NK-92 (cell line): ENCODE measurements at regions not wholly inside any gene's neighbourhood (a gene's known extent, or its start where the extent isn't known, plus 50 kb on each side); places are given as distances from the start of the nearest gene placed in this dataset.

Experiments used
- DNase-seq: peaks from one replicate; lab custom pipeline; 2025; ENCODE audit not compliant: unreplicated experiment; lab: John Stamatoyannopoulos, UW

DNA sequence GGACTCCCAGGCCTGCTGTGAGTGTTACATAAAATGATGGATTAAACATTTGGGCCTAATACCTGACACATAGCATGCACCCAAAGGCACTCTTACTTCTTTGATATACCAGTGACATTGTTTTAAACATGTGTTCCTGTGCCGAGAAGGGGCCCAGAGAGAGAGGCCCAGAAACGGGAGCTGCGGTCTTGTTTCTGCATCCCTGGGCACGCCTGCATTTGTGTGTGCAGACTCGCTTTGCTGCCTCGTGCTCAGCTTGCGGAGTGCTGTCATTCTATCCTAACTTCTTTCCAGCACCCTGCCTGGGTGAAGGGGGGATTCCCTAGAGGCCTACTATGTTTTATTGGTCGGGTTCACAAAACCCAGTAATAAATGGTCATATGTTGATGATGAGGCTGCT is 666.2 kb upstream of the HS6ST1 start:
- DNase-seq: no peak

DNA sequence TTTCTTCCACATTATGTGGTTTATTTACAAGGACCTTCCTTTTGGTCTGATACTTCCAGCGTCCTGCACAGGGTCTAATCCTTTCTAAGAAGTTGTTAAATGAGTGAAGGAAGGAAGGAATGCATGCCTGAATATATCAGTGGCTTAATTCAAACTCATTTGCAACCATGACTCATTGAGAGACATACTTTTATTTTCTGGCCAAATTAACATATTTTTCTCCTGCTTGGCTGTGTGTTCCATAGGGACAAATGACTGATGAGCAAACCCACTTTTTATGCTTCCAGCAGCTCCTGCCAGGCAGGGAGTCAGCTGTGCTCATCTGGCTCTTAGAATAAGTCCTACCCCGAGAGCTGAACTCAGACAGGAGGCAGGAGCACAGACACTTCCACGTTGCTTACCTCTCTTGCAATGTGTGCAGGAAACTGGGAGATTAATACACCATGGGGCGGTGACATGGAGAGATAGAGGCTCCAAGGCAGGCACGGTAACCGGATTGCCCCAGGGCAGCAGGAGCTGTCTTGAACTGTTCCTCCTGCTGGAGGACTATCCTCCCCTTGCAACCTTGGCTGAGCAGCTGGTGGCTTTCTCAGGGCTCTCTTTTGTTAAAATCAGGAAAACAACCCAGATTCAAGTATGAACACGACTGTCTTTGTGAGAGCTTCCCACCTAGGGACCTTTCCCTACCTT is 667.5 kb upstream of the HS6ST1 start:
- no peak for DNase-seq

DNA sequence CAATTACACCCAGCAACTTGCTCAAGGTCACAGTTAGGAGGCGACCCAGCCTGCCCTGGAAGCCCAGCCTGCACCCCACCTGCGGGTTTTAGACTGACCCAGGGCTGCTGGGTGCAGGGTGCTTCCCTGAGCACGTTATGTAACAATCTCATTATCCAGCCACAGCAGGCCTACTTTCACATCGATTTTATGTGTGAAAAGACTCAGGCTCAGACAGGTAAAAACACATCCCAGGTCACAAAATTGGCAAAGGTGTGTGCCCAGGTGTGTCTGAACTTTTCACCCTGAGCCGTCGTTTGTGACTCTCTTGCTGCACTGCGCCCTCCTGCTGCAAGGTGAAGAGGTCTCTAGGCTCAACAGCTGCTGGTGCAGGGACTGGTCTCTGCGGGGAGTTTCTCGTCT is 668.2 kb upstream of the HS6ST1 start:
- DNase-seq: no peak

DNA sequence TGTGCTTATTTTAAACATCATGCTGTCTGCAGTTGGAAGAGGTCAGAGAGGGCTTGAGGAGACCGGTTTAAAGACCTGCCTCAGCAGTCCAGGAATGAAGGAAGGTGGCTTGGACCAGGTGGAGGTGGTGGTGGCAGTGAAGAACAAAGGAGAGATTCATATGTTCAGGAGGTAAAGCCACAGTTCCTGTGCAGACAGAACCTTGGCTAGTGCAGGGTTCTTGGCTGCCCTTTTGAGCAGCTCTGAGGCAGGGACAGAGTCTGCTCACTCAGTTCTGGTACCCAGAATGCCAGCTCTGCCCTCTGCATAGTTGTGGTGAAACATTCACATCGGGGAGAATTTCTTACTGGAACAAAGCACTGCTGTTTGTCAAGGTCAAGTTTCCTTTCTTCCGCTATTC is 669.7 kb upstream of the HS6ST1 start:
- DNase-seq: no peak

DNA sequence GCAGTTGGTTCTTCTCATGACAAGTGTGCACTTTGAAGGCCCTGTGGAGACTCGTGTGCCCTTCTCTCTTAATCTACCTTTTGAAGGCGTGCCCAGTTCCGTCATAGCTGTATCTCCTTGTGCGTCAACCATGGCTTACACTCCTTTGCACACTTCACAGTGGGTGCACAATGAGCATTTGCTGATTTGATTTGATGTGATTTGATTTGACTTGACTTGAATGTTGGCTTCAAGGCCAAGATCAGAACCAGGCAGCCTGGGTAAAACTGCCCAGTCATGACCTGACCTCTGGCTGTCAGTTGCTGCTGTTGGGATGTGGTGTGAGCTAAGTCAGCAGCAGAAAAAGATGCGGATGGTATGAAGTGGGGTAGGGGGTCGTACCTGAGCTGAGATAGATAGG is 670.3 kb upstream of the HS6ST1 start:
- no peak for DNase-seq

DNA sequence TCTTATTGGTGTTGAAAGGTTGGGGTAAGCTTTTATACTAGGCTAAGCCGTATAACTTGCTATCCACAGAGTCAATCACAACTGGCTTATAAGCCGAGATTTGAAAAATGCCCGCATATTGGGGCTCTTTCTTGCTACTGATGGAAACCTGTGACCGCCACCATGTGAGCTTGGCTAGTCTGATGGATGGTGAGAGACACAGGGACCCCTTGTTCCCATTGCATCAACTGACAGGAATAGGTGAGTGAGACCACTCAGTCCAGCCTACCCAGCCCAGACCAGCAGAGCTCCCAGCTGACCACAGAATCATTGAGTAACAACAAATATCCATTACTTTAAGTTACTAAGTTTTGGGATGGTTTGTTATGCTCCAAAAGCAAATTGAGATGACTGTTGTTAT is 676.4 kb upstream of the HS6ST1 start:
- DNase-seq: no peak

DNA sequence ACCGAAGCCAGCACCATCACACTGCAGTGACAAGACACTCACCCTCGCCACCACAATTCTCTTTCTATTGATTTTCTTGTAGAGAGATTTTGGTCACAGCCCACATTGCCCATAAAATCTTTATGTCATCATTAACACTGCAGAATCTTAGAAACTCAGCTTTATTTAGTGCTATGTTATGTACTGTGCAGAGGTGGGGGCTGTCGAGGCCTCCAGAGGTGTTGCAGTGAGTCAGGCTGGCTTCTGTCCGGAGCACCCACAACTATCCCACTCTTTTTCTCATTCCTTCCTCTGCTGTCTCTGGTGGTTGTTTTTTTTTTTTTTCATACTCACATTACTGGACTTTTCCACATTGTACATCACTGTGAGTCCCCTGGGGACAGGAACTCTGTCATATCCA is 677.4 kb upstream of the HS6ST1 start:
- DNase-seq: no peak

DNA sequence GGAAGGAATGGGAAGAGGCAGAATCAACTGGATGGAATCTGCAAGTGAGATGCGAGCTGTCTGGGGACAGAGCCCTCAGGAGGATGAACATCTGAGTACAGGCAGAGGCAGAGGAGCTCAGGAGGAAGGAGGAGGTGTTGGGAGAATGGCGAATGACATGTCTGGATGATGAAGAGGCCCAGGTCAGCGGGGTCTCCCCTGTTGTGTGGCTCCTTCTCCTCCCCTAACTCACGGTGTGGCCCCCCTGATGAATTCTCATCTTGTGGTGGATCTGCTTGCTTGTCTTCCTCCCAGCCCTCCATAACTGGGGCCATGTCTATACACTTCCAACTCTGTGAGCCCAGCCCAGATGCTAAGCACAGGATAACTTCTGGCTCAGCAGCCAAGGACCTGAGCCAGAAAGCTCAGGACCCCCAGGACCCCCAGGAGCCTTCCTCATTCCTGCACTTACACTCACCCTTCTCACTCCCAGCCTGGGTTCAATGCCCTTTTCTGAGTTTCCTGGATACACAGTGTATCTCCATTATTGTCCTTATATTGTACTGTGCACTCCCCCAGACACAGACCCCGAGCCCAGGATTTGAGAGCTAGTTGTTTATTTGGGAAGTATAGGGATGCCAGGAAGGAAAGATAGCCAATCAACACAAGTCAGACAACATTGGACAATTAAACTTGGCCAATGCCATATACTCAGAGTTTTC is 678.6 kb upstream of the HS6ST1 start:
- DNase-seq: no peak

DNA sequence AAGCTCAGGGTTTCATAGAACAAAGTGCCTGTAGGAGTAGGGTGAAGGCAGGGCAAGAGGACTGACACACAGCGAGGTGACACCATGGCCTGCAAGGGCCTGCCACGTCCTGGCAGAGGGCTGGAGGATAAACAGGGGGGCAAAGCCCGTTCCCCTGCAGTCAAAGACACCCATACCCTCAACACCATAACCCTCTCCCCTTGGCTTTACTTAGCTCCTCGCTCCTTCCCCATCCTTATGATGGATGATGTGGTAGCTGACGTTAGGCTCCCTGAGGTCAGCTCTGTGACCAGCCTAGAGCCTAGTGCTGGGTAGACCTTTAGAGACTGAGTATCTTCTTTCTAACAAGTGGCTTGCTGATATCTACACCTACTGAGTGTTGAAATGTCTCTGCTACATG is 683.3 kb upstream of the HS6ST1 start:
- no peak for DNase-seq

DNA sequence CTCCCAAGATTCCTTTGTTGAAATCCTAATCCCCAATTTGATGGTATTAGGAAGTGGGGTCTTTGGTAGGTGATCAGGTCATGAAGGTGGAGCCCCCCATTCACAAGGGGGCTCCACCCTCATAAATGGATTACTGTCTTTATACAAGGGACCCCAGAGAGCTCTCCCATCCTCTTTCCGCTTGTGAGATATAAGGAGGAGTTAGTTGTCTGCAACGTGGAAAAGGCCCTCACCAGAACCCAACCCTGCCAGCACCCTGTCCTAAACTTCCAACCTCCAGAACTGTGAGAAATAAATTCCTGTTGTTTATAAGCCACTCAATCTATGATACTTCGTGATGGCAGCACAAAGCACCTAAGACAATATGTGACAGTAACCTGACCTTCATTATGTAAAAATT is 684.1 kb upstream of the HS6ST1 start:
- DNase-seq: no peak

DNA sequence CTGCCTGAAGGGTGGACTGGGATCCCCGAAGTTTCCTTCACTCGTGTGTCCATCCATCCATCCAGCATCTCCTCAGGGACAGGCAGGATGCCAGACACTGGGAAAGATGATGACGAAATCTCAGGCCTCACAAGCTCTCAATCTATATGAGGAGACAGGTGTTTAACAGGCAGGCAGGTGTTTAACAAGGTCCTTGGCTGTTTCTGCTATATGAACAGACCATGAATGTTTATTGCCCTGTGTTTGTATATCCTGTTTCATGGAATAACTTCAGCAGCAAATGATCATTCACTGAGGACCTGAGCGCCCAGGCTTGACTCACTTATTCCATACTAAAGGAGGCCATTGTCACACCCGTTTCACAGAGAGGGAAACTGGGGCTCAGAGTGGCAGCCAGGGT is 685.8 kb upstream of the HS6ST1 start:
- no peak for DNase-seq

DNA sequence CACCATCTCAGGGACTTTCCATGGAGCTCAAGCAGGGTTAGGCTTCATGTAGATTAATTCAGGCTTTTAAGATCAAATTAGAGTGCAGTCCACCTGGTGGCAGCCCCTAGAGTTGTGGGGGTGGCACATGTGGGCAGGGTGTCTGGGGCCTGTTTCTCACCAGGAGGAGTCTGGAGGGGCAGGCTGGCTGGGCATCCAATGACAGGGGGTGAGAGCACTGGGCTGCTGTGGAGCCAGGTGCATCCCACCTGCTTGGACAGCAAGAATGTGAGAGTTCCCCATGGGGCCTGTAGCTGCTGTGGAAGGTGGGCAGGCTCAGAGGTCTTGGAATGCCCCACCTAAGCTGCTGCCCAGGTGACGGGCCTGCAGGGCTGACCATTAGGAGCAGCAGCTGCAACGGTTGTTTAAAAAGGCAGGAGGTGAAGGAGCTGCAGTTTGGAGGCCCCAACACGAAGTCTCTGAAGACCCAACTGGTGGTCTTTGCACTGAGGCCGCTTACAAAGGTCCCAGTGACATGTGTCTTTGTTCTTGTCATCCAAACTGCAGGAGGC is 686.3 kb upstream of the HS6ST1 start:
- DNase-seq: no peak

DNA sequence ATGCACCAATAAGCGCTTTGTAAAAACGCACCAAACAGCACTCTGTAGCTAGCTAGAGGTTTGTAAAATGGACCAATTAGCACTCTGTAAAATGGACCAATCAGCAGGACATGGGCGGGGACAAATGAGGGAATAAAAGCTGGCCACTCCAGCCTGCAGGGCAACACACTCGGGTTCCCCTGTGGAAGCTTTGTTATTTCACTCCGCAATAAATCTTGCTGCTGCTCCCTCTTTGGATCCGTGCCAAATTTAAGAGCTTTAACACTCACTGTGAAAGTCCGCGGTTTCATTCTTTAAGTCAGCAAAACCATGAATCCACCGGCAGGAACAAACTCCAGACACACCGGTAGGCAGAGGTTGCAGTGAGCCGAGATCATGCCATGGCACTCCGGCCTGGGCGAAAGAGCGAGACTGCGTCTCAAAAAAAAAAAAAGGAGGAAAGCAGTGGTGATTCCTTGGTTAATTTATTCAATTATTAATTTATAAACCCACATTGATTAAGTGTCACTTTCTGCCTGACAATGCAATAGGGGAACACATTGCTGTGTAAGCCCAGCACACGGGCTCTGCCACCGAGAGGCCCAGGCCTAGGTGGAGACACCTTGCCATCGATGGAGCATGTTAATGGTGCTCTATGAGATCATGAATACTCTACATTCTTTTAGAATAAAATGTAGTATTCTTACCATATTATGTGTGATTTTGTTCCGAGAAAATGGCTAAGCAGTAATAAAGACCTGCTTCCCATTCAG is 687.6 kb upstream of the HS6ST1 start:
- DNase-seq: no peak

DNA sequence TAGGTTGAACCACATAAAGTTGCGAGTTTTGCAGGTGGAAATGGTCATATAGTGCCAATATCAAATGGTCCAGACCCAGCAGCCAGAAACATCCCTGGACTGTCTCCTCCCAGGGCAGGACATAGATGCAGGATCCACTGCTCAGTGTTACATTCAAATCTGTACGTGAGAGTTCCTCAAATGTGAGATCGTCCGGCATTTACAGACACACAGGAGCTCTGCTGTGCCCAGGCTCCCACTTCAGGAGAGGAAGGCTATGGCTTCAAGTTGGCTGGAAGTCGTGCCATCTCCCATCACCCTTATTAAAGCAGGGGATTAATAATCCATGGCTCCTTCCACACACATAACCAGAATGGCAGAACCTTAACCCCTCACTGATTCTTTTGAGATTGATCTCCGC is 688.2 kb upstream of the HS6ST1 start:
- DNase-seq: no peak

DNA sequence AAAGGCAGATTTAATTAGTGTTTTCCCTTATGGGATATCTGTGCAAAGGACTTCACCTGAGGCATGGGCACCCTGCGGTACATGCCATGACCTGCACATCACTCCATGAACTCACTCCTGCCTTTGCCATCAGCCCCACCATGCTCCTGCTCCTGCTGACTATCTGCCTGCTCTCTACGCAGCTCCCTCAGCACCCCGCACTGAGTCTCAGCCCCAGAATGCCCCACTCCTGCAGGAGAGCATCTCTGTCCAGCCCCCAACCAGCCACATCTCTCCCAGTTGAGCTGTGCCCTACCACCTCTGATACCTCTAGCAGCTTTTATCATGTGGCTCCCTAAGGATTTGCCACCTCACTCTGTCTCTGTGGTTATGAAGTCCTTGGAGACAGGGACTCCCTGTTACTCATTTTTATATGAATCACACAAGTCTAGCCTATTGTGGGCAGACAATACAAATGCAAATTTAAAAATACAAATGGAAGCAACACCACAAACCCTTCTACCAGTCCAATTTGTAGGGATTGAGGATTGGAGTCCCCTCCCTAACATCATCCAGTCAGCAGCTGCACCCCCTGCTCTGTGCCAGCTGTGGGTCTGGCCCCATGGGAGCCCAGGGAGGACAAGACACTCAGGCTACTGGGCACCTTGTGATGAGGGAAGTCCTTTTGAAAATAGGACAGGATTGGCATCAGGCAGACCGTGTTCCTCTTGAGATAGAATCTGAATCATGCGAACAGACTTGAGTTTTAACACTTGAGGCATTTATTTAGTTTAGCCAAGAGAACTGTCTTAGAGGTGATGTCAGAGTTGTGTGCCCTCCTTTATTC is 689.6 kb upstream of the HS6ST1 start:
- no peak for DNase-seq

DNA sequence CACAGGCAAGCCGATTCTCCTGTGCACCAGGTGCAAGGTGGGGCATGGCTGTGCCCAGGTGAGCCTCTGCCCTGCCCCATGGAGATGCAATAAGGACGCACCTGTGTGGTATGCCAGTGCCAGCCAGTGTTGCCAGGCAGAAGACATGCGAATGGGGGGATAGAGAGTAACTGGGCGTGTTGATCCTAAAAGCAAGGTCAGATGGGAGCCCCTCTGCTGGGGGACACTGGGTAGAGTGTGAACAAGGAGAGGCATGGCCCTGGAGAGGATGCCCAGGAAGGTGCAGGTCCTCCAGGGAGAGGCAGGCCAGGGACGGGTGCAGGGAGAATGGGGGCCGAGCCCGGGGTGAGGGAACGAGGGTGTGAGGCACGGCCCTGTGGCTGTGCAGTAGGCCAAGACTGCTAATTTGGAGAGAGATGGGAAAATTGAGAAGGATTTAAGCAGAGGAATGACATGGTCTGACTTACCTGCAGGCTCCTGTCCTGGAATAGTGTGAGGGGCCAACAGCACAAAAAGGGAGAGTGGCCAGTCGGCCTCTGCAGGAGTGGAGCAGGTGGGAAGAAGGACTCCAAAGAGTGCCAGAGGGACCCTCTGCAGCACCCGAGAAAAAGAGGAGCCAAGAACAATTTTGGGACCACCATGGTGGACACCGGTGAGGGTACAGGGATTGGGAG is 690.4 kb upstream of the HS6ST1 start:
- DNase-seq: no peak

DNA sequence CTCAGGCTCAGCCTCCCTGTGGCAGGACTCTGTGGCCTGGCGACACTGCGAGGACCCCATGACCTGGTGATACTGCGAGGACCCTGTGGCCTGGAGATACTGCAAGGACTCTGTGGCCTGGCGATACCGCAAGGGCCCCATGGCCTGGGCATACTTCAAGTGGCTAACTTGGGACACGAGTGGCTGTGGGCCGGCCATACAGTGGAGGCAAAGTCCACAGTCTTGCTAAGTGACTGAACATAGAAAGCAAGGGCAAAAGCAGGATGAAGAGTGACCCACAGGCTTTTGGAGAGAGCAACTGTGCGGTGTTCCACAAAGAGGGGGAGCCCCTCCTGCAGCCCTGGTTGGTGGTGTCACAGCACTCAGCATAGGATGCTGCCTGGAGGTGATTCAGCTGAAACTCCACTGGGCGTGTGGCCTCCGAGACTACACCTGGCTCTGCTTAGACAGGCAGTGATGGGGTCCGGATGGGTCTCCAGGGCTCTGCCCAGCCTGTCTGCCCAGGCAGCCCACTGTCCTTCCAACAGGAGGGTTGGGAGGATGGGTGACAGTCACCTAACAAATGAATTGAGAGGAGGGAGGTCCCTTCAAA is 691.0 kb upstream of the HS6ST1 start:
- DNase-seq: no peak

DNA sequence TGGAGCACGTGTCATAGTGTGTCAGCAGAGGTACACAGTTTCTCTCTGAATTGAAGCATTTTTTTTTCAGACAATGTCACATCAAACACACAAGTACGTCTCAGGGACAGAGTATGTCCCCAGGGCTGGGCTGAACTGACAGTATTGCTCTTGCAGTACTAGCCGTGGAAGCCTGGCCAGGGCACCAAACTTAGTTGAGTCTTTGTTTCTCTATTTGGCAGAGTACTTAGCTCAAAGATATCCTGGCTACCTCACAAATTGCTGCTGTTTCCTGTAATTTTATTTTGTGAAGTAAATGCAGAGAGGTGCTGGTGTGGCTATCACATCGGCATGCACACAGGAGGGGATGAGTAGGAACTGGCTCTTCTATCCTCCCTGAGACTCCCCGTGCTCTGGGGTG is 691.6 kb upstream of the HS6ST1 start:
- DNase-seq: no peak

DNA sequence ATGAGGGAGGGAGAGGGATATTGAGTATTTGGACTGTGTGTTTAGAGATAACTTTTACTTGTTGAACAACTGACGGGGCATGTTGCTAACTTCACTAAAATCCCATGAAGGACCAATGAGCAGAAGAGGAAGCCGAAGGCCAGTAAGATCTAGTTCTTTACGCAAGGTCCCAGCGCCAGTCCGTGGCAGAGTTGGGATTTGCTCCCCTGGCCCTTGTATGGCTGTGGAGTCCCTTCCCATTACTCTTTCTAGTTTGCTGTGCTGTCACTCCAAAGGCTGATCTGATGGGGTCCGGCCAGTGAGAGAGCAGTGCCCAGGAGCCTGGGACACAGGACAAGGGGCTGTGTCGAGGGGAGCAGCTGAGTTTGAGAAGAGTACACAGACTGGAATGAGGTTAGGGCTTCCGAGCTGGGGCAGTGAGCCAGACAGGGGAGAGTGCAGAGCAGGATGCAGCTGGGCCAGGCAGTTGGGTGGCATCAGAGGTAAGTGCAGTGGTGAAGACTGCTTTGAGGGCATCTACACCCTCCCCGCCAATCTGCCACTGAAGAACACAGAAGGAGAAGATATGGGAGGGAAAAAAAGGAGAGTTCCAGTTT is 692.9 kb upstream of the HS6ST1 start:
- DNase-seq: no peak

DNA sequence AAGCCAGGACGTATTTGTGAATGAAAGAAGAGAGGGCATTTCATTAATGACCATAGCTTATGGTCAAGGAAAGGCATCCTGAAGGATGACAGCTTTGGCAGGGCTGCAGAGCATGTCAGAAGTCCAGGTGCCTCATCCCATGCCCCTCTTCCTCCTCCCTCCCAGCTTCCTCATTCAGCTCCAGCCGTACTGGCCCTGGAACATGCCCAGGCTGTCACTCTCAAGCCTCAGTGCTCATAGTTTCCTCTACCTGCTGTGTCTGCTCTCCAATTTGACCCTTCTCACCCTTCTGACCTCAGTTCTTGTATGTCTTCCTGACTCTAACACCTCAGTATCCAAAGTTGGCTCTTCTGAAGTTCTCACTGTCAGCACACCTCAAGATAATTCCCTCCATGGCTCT is 695.8 kb upstream of the HS6ST1 start:
- DNase-seq: no peak
